Activated CD4-positive, alpha-beta memory T cell treated with anti-CD3 and anti-CD28 coated beads for 36 hours (primary cell): ENCODE measurements at regions not wholly inside any gene's neighbourhood (a gene's known extent, or its start where the extent isn't known, plus 50 kb on each side); places are given as distances from the start of the nearest gene placed in this dataset.

ENCODE experiments used
- CTCF ChIA-PET: fragments of 350-600 bp; sonication (Branson Sonifier 250); formaldehyde crosslinking; loops from one replicate; lab custom pipeline; 2021; ENCODE audit warnings: antibody characterized with exemption, inconsistent platforms; lab: Charles Lee
- POLR2A ChIA-PET: fragments of 350-600 bp; sonication (Branson Sonifier 250); formaldehyde crosslinking; loops from one replicate; lab custom pipeline; 2021; ENCODE audit warnings: antibody characterized with exemption; lab: Charles Lee
- DNase-seq: peaks from one replicate; pipeline ENCODE4 v3.0.0-alpha.2; 2020
- H3K27ac Mint-ChIP-seq: one replicate; pipeline ENCODE4 v1.8.0; 2021; ENCODE audit warnings: mixed read lengths
- H3K27me3 Mint-ChIP-seq: one replicate; pipeline ENCODE4 v1.8.0; 2021; ENCODE audit warnings: mixed read lengths
- H3K36me3 Mint-ChIP-seq: one replicate; pipeline ENCODE4 v1.8.0; 2021; ENCODE audit warnings: mixed read lengths
- H3K4me1 Mint-ChIP-seq: one replicate; pipeline ENCODE4 v1.8.0; 2021; ENCODE audit warnings: low read depth, mixed read lengths
- H3K4me3 Mint-ChIP-seq: one replicate; pipeline ENCODE4 v1.8.0; 2021; ENCODE audit warnings: mild to moderate bottlenecking, mixed read lengths
- H3K9me3 Mint-ChIP-seq: one replicate; pipeline ENCODE4 v1.8.0; 2021; ENCODE audit warnings: mixed read lengths
- intact Hi-C: fragments of 100-400 bp; cut with micrococcal nuclease; formaldehyde crosslinking; loops from one replicate; pipeline ENCODE4 v1.15.1; 2023

DNA sequence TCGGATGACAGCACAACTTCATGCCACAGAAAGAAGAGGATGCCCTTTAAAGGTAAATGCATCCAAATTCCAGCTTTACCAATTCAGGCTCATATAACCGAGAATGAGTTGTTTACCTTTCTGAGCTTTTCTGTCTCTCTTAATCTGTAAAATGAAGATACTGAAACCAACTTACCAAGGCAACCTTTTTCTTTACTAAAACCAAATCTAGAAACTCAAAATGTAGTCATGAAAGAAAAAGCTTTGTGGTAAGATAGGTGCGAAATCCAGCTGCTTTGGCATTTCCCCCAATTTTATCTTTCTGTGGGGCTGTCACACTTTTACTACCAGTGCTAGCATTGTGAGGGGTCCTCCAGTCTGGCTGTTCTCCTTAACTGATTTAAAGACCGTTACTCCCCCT lies 240.4 kb downstream of the IKZF2 start:
- peaks cover 4% of the 10 kb centered on the region for H3K9me3 Mint-ChIP-seq
- intact Hi-C loops = no loop called here
- no peak overlapping the region for H3K4me3 Mint-ChIP-seq
- H3K27me3 Mint-ChIP-seq = peaks cover 2% of the 10 kb centered on the region
- CTCF ChIA-PET = no interaction called here
- no peaks in the 10 kb centered on the region for H3K36me3 Mint-ChIP-seq
- POLR2A ChIA-PET = no interaction called here
- peaks cover 12% of the 10 kb centered on the region for H3K4me1 Mint-ChIP-seq
- H3K27ac Mint-ChIP-seq = no peak overlapping the region
- no peak for DNase-seq

DNA sequence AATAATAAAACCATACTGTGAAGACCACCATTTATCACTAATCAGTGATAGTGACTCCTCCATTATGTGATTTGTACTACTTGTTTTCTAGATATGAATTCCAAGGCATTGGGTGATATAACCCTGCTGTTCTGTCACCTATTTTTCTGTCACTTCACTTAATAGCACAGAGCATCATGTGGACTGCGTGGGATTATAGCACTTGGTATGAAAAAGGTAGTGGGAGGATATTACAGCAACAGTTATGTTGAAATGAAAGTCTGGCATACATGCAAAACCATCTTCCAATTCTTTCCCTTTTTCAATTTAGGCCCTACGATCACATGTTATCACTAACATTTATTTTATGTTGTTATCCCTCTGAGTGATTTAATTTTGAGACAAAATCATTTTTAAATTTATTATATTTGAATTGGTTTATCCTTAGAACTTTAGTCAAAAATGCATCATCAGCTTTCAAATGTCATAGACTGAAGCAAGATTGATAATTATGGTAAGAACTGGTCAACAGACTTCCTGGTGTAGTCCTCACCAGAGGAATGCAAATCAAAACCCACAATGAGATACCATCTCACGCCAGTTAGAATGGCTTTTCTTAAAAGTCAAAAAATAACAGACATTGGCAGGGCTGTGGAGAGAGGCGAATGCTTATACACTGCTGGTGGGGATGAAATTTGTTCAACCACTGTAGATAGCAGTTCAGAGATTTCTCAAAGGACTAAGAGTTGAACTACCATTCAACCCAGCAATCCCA lies 242.6 kb downstream of the IKZF2 start:
- no peak overlapping the region for H3K4me3 Mint-ChIP-seq

DNA sequence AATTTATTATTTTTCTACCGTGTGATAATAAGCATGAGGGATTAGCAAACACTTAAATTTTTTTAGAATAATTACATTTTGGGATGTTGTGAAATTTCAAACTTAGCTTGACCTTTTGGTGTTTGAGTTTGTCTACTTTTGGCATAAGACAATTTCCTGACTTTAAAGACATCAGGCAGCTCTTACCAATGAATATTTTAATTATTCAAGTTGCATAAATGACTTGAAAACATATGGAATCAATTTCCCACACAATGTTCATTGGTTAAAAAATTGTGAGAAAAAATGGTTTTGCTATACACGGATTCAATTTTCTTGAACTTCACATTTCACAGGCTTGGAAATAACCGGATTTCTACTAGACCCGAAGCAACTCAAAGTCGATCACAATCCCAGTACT lies 243.4 kb downstream of the IKZF2 start:
- H3K27ac Mint-ChIP-seq = no peak overlapping the region
- peaks cover 4% of the 10 kb centered on the region for H3K9me3 Mint-ChIP-seq
- intact Hi-C loops = no loop called here
- CTCF ChIA-PET = no interaction called here
- H3K27me3 Mint-ChIP-seq = no peaks in the 10 kb centered on the region
- no peak overlapping the region for H3K4me3 Mint-ChIP-seq
- no peaks in the 10 kb centered on the region for H3K36me3 Mint-ChIP-seq
- peaks cover 4% of the 10 kb centered on the region for H3K4me1 Mint-ChIP-seq
- POLR2A ChIA-PET = no interaction called here
- DNase-seq = no peak

More for the DNA sequence above, 242.6 kb downstream of the IKZF2 start:
- H3K27ac Mint-ChIP-seq = no peak overlapping the region
- POLR2A ChIA-PET = no interaction called here
- peaks cover 4% of the 10 kb centered on the region for H3K4me1 Mint-ChIP-seq
- H3K9me3 Mint-ChIP-seq = peaks cover 4% of the 10 kb centered on the region
- H3K36me3 Mint-ChIP-seq = no peaks in the 10 kb centered on the region
- CTCF ChIA-PET = no interaction called here
- DNase-seq = no peak
- H3K27me3 Mint-ChIP-seq = no peaks in the 10 kb centered on the region
- intact Hi-C loops = no loop called here

DNA sequence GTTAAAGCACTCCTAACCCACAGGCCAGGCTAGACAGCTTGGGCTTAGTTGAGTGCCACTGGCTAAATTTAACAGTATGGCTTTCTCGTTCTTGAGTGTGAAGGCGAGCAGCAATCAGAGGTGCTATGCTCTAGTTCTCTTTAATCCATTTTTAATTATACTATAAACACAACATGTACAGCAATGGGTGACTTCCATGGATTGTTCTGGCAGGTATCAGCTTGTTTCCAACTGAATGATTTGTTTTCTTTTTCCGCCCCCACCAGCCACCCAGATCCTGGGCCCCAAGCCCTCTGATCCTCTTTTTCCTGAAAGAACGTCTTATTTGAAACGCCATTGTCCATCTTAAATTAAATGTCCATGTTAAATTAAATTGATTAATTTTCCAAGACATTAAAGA lies 244.8 kb downstream of the IKZF2 start:
- ChIA-PET CTCF (no interaction called here), POLR2A (no interaction called here)
- Mint-ChIP-seq H3K27me3 (no peaks in the 10 kb centered on the region), H3K4me1 (peaks cover 4% of the 10 kb centered on the region), H3K27ac (no peak overlapping the region), H3K36me3 (no peaks in the 10 kb centered on the region), H3K9me3 (peaks cover 4% of the 10 kb centered on the region), H3K4me3 (no peak overlapping the region)
- no peak for DNase-seq
- intact Hi-C loops = no loop called here

DNA sequence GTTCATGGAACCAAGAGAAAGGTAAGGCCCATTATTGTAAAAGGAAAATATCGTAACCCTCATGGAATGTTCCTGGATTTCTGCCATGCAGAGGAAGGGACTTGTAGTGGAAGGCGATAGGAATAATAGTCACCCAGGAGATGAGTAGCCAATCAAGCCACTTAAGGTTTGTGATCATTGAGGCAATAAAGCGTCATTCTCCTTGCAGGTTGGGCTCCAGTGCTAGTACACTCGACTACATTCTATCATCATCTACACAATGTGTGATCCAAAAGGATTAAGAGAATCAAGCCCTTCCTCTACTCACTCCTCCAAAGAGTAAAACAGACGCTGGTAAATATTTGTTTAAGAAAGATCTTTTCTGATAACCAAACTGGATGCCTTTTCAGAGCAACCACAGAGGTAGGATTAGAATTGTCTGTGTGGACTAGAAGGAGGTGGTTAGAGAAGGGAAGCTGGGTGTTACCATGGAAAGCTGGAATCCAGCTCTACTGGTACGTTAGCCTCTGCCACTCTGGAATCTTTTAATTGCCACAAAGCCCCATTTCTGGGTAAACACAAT lies 245.7 kb downstream of the IKZF2 start:
- peaks cover 4% of the 10 kb centered on the region for H3K9me3 Mint-ChIP-seq
- no peak overlapping the region for H3K27ac Mint-ChIP-seq
- intact Hi-C loops = no loop called here
- no peak overlapping the region for H3K4me3 Mint-ChIP-seq
- no peak for DNase-seq
- no peaks in the 10 kb centered on the region for H3K27me3 Mint-ChIP-seq
- ChIA-PET POLR2A (no interaction called here), CTCF (no interaction called here)
- H3K4me1 Mint-ChIP-seq = no peaks in the 10 kb centered on the region
- H3K36me3 Mint-ChIP-seq = no peaks in the 10 kb centered on the region

DNA sequence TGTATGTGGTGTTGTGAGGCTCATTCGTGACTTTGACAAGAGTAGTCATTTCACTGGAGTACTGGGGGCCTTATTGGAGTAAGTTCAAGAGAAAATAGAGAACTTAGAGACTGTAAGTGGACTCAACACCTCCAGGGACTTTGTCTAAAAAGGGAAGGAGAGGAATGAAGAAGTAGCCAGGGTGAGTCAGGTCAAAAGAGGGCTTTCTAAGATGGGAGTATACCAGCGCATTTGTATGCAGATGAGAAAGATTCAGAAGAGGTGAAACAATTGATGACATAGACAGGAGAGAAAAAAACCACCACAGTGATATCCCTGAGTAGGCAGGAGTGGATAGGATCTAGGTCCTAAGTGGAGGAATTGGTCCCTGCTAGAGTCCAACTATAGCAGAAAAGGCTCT lies 246.8 kb downstream of the IKZF2 start:
- Mint-ChIP-seq H3K9me3 (peaks cover 3% of the 10 kb centered on the region), H3K4me1 (no peaks in the 10 kb centered on the region), H3K36me3 (no peaks in the 10 kb centered on the region), H3K27me3 (no peaks in the 10 kb centered on the region), H3K27ac (no peak overlapping the region), H3K4me3 (no peak overlapping the region)
- CTCF ChIA-PET = no interaction called here
- POLR2A ChIA-PET = no interaction called here
- intact Hi-C loops = no loop called here
- no peak for DNase-seq

DNA sequence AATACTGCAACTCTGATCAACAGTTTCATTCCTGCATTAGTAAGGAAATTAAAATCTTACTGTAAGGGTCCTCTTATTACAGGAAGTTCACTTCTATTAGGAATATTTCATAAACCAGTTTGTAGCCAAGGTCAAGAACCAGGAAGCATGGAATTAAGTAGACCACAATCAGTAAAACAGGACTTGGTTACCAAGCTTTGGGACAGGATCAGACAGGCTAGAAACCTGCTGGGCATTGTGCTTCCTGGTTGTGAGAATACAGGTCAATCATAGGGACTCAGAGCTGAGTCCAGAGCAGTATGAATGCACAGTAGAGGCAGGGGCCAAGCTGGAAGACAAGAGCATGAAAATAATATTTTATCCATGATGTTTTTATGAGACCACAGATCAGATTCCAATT lies 248.0 kb downstream of the IKZF2 start:
- no peak for DNase-seq
- H3K27ac Mint-ChIP-seq = no peak overlapping the region
- no peaks in the 10 kb centered on the region for H3K9me3 Mint-ChIP-seq
- no peaks in the 10 kb centered on the region for H3K36me3 Mint-ChIP-seq
- POLR2A ChIA-PET = no interaction called here
- no peak overlapping the region for H3K4me3 Mint-ChIP-seq
- no peaks in the 10 kb centered on the region for H3K4me1 Mint-ChIP-seq
- CTCF ChIA-PET = no interaction called here
- intact Hi-C loops = no loop called here
- H3K27me3 Mint-ChIP-seq = no peaks in the 10 kb centered on the region

DNA sequence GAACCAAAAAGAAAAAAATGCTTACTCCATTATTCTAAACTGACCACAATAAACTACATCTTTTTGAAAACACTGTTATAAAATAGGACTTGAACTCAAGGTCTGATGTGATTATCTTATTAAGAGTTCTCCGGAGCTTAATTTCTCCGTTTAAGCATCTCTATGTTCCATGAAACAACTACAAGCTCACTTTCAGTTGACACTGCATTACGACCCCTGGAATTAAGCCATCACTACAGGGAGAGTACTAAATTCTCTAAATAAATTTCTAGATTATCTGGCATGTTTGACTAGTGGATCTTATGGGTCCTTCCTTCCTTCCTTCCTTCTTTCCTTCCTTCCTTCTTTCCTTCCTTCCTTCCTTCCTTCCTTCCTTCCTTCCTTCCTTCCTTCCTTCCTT lies 249.0 kb downstream of the IKZF2 start:
- POLR2A ChIA-PET = no interaction called here
- no peaks in the 10 kb centered on the region for H3K36me3 Mint-ChIP-seq
- CTCF ChIA-PET = no interaction called here

DNA sequence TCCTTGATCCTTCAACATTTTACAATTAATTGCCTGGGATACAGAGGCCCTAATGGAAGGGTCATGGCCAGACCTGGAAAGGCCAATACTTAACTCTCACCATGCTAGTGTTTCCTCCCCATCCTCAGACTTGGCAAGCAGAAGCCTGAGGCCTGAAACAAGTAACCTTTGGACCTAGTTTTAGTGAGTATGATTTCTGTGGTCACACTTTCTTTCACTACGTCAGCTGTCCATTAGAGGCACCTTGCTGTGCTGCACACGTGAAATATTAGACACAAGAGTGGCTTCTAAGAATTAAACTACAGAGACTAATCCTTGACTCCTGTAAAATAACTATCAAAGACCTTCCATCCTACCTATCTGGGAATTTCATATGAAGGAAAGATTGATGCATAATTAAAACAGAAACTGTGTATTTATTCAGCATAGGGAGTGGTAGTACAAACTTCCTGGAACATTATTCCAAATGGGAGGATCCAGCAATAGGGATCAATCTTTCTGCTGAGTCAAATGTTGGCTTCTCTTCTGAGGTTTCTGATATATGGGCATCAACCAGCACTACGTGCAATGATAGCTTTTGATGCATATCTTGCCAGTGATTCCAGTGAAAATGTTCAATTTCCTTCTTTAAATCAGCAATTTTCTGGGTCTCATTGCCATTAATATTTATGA lies 249.7 kb downstream of the IKZF2 start:
- H3K36me3 Mint-ChIP-seq = no peaks in the 10 kb centered on the region
- ChIA-PET POLR2A (no interaction called here), CTCF (no interaction called here)
- no peak overlapping the region for H3K27ac Mint-ChIP-seq
- no peaks in the 10 kb centered on the region for H3K4me1 Mint-ChIP-seq
- no peak for DNase-seq
- intact Hi-C loops = no loop called here
- H3K4me3 Mint-ChIP-seq = no peak overlapping the region
- H3K9me3 Mint-ChIP-seq = no peaks in the 10 kb centered on the region
- H3K27me3 Mint-ChIP-seq = no peaks in the 10 kb centered on the region

More for the DNA sequence above, 249.0 kb downstream of the IKZF2 start:
- Mint-ChIP-seq H3K9me3 (no peaks in the 10 kb centered on the region), H3K4me3 (no peak overlapping the region), H3K27me3 (no peaks in the 10 kb centered on the region), H3K27ac (no peak overlapping the region), H3K4me1 (no peaks in the 10 kb centered on the region)
- intact Hi-C loops = no loop called here
- no peak for DNase-seq

DNA sequence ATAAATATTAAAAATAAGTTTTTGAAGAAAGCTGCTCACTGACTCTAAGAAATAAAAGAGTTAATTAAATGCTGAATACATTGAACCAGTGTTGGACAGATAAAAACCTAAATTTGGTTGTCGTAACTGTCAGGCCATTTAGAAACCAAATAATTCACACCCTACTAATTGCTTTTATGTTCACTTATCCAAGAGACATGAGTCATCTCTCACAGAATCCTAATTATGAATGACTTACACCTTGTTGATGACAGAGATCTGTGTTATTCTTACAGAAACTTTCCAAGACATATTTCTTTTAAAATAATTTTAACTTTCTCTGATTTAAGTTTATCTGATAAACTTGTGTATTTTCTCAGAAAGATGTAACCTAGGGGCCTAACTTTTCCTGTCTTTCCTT lies 250.7 kb downstream of the IKZF2 start:
- Mint-ChIP-seq H3K36me3 (no peaks in the 10 kb centered on the region), H3K27ac (no peak overlapping the region), H3K4me3 (no peak overlapping the region), H3K9me3 (no peaks in the 10 kb centered on the region), H3K27me3 (no peaks in the 10 kb centered on the region), H3K4me1 (no peaks in the 10 kb centered on the region)
- DNase-seq = no peak
- CTCF ChIA-PET = no interaction called here
- intact Hi-C loops = no loop called here
- POLR2A ChIA-PET = no interaction called here

DNA sequence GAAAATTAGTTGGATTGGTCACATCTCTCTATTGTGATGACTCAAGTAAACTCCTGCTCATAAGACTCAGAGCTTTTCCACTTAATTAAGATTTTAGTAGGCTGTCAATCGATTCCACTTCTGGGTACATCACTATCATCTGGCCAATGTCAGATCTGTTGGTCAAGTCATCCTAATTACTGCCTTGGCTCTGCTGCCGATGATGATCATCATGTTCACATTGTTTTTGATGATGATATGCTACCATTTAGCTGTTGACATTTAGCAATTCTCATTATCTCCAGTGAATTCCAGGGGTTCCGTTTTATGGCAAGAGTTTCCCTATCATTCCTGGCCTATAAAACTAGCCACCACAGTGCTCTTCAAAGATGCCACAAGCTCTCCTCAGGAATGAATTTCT lies 253.4 kb downstream of the IKZF2 start:
- Mint-ChIP-seq H3K27me3 (no peaks in the 10 kb centered on the region), H3K4me3 (no peak overlapping the region), H3K36me3 (no peaks in the 10 kb centered on the region), H3K27ac (no peak overlapping the region), H3K9me3 (no peaks in the 10 kb centered on the region), H3K4me1 (no peaks in the 10 kb centered on the region)
- POLR2A ChIA-PET = no interaction called here
- no peak for DNase-seq
- intact Hi-C loops = no loop called here
- CTCF ChIA-PET = no interaction called here

DNA sequence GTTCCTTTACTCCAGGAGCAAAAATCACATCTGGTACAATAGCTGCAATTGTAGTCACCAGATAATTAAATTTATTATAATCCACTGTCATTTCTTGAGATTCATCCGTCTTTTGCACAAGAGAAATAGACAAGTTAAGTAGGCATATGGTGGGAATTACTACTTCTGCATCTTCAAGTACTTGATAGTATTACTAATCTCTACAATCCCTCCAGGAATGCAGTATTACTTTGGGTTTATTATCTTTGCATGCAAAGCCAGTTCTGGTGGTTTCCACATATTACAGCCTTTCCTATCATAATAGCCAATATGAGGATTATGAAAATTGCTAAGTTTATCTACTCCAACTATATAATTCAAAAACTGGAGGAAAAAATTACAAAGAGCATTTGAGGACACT lies 254.1 kb downstream of the IKZF2 start:
- Mint-ChIP-seq H3K9me3 (no peaks in the 10 kb centered on the region), H3K4me3 (no peak overlapping the region), H3K27ac (no peak overlapping the region), H3K36me3 (no peaks in the 10 kb centered on the region), H3K27me3 (no peaks in the 10 kb centered on the region), H3K4me1 (no peaks in the 10 kb centered on the region)
- ChIA-PET CTCF (no interaction called here), POLR2A (no interaction called here)
- intact Hi-C loops = no loop called here
- DNase-seq = no peak

DNA sequence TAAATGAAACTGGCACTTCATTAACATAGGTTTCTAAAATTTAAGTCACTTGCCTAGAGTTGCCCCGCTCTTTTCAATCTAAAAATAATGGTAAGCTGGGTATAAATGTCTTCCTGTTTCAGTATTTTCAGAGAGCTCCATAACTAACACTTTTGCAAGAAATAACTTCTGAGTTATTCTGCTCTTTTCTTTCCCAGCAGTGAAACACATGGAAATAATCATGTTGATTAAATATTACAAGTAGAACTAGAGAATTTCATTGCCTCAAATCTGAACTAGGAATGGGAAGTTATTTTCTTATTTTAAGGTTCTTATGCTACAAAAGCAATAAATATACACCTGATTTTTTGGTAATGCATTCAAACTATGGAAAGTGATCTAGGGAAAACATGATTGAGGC lies 257.4 kb downstream of the IKZF2 start:
- POLR2A ChIA-PET = no interaction called here
- no peak overlapping the region for H3K27ac Mint-ChIP-seq
- DNase-seq = no peak
- H3K4me3 Mint-ChIP-seq = no peak overlapping the region
- H3K36me3 Mint-ChIP-seq = no peaks in the 10 kb centered on the region
- no peaks in the 10 kb centered on the region for H3K9me3 Mint-ChIP-seq
- H3K4me1 Mint-ChIP-seq = no peaks in the 10 kb centered on the region
- intact Hi-C loops = no loop called here
- H3K27me3 Mint-ChIP-seq = no peaks in the 10 kb centered on the region
- CTCF ChIA-PET = no interaction called here
